ENCODE measurements at regions not wholly inside any gene's neighbourhood (a gene's known extent, or its start where the extent isn't known, plus 50 kb on each side); places are given as distances from the start of the nearest gene placed in this dataset.

DNA sequence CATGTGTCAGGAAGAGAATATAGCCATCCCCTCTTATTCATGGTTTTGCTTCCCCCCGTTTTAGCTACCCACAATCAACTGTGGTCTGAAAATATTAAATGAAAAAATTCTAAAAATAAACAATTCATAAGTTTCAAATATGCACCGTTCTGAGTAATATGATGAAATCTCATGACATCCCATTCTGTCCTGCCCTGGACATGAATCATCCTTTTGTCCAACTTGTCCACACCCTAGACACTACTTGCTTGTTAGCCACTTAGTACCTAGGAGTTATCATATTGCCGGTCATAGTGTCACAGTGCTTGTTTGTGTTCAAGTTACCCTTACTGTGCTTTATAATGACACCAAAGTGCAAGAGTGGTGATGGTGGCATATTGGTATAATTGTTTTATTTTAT is 113.5 kb downstream of the CAAP1 start:
- no peak overlapping the region for H3K27ac ChIP-seq (replicated peaks)
- no peak for DNase-seq (ENCODE audit: low read depth in 1 of 2, low spot score in 1 of 2)
- TF ChIP-seq SPI1 (IDR thresholded peaks at IDR 0.05; ENCODE audit: borderline replicate concordance, low read depth), result no peak
- TF ChIP-seq GABPA (IDR thresholded peaks at IDR 0.05; ENCODE audit: low read depth), result no peak
- TF ChIP-seq, protein P1, sequence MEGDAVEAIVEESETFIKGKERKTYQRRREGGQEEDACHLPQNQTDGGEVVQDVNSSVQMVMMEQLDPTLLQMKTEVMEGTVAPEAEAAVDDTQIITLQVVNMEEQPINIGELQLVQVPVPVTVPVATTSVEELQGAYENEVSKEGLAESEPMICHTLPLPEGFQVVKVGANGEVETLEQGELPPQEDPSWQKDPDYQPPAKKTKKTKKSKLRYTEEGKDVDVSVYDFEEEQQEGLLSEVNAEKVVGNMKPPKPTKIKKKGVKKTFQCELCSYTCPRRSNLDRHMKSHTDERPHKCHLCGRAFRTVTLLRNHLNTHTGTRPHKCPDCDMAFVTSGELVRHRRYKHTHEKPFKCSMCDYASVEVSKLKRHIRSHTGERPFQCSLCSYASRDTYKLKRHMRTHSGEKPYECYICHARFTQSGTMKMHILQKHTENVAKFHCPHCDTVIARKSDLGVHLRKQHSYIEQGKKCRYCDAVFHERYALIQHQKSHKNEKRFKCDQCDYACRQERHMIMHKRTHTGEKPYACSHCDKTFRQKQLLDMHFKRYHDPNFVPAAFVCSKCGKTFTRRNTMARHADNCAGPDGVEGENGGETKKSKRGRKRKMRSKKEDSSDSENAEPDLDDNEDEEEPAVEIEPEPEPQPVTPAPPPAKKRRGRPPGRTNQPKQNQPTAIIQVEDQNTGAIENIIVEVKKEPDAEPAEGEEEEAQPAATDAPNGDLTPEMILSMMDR (IDR thresholded peaks at IDR 0.05; ENCODE audit: insufficient read depth, low read length), result no peak
- TF ChIP-seq, protein P2, sequence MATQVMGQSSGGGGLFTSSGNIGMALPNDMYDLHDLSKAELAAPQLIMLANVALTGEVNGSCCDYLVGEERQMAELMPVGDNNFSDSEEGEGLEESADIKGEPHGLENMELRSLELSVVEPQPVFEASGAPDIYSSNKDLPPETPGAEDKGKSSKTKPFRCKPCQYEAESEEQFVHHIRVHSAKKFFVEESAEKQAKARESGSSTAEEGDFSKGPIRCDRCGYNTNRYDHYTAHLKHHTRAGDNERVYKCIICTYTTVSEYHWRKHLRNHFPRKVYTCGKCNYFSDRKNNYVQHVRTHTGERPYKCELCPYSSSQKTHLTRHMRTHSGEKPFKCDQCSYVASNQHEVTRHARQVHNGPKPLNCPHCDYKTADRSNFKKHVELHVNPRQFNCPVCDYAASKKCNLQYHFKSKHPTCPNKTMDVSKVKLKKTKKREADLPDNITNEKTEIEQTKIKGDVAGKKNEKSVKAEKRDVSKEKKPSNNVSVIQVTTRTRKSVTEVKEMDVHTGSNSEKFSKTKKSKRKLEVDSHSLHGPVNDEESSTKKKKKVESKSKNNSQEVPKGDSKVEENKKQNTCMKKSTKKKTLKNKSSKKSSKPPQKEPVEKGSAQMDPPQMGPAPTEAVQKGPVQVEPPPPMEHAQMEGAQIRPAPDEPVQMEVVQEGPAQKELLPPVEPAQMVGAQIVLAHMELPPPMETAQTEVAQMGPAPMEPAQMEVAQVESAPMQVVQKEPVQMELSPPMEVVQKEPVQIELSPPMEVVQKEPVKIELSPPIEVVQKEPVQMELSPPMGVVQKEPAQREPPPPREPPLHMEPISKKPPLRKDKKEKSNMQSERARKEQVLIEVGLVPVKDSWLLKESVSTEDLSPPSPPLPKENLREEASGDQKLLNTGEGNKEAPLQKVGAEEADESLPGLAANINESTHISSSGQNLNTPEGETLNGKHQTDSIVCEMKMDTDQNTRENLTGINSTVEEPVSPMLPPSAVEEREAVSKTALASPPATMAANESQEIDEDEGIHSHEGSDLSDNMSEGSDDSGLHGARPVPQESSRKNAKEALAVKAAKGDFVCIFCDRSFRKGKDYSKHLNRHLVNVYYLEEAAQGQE (IDR thresholded peaks at IDR 0.05; ENCODE audit: insufficient replicate concordance, low read depth), result no peak
- TF ChIP-seq POLR2AphosphoS5 (IDR thresholded peaks at IDR 0.05; ENCODE audit: low read depth), result no peak
- no peaks in the 10 kb centered on the region for H3K27me3 ChIP-seq (ENCODE audit: insufficient read depth, poor library complexity, severe bottlenecking)
- H3K4me3 ChIP-seq (replicated peaks; ENCODE audit: insufficient read depth, low read length), result no peak overlapping the region

DNA sequence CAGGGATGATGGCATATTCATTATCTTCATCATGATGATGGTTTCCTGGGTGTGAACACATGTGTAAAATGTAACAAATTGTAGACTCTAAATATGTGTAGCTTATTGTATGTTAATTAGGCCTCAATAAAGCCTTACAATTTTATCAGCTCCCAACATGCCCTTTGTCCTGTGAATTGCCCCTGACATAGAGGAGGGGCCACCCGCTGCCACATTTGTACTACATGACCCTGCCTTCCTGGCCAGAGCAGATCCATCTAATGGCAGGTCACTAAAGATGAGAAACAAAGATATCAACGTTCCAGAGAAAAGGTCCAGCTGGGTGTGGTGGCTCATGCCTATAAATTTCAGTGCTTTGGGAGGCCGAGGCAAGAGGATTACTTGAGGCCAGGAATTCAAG is 117.2 kb downstream of the CAAP1 start:
- TF ChIP-seq, protein P1 (IDR thresholded peaks at IDR 0.05; ENCODE audit: insufficient read depth, low read length), result no peak
- TF ChIP-seq POLR2AphosphoS5 (IDR thresholded peaks at IDR 0.05; ENCODE audit: low read depth), result no peak
- no peak for TF ChIP-seq GABPA (IDR thresholded peaks at IDR 0.05; ENCODE audit: low read depth)
- TF ChIP-seq SPI1 (IDR thresholded peaks at IDR 0.05; ENCODE audit: borderline replicate concordance, low read depth), result no peak
- TF ChIP-seq, protein P2 (IDR thresholded peaks at IDR 0.05; ENCODE audit: insufficient replicate concordance, low read depth), result no peak
- no peak overlapping the region for H3K4me3 ChIP-seq (replicated peaks; ENCODE audit: insufficient read depth, low read length)
- H3K27me3 ChIP-seq (ENCODE audit: insufficient read depth, poor library complexity, severe bottlenecking), result no peaks in the 10 kb centered on the region
- H3K27ac ChIP-seq (replicated peaks), result no peak overlapping the region
- no peak for DNase-seq (ENCODE audit: low read depth in 1 of 2, low spot score in 1 of 2)

DNA sequence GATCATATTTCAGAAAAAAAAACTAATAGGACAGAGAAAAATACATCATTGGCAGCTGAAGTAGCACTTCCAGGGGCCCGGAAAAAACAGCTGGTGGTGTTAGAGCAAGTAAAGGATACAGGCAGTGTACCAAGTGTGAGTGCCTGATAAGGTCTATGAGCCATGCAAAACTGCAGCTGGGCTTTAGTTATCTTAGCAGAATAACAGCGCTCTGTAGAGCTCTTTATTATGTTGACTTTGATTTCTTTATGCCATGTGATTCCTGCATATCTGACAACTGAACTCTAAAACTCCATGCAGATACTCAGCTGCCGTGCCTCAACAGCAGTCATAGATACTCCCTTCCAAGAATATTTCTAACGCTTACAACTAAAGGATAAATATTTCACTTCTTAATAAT is 119.5 kb downstream of the CAAP1 start:
- Histone ChIP-seq H3K27ac (replicated peaks) (no peak overlapping the region), H3K27me3 (ENCODE audit: insufficient read depth, poor library complexity, severe bottlenecking) (no peaks in the 10 kb centered on the region), H3K4me3 (replicated peaks; ENCODE audit: insufficient read depth, low read length) (no peak overlapping the region)
- no peak for TF ChIP-seq POLR2AphosphoS5 (IDR thresholded peaks at IDR 0.05; ENCODE audit: low read depth)
- TF ChIP-seq, protein P1 (IDR thresholded peaks at IDR 0.05; ENCODE audit: insufficient read depth, low read length), result no peak
- TF ChIP-seq, protein P2 (IDR thresholded peaks at IDR 0.05; ENCODE audit: insufficient replicate concordance, low read depth), result no peak
- TF ChIP-seq GABPA (IDR thresholded peaks at IDR 0.05; ENCODE audit: low read depth), result no peak
- no peak for TF ChIP-seq SPI1 (IDR thresholded peaks at IDR 0.05; ENCODE audit: borderline replicate concordance, low read depth)
- DNase-seq (ENCODE audit: low read depth in 1 of 2, low spot score in 1 of 2), result no peak
